Stimulated activated naive B cell treated with anti-CD40 and anti-IgM and Interleukin-4, amounts not matched to agents 10 μg/mL and 1 μg/mL and 100 μg/mL, for 72 hours (primary cell): ENCODE measurements at regions not wholly inside any gene's neighbourhood (a gene's known extent, or its start where the extent isn't known, plus 50 kb on each side); places are given as distances from the start of the nearest gene placed in this dataset.

Experiments used
- ATAC-seq, 2 donors: fragments of 150-1000 bp; cut with Tn5 transposase; replicated peaks; 2 replicates each; pipeline ENCODE4 v1.10.0; 2021; ENCODE audit warnings: moderate library complexity in 1 of 2
- DNase-seq: peaks from one replicate; pipeline ENCODE4 v3.0.0; 2021
- H3K27ac Mint-ChIP-seq: one replicate; pipeline ENCODE4 v1.8.0; 2022; ENCODE audit warnings: mild to moderate bottlenecking, mixed read lengths
- H3K27me3 Mint-ChIP-seq, 2 donors: one replicate each; pipeline ENCODE4 v1.8.0; 2022; ENCODE audit warnings: mixed read lengths in 2 of 2
- H3K36me3 Mint-ChIP-seq, 2 donors: one replicate each; pipeline ENCODE4 v1.8.0; 2022; ENCODE audit warnings: mixed read lengths in 2 of 2, mild to moderate bottlenecking in 1 of 2
- H3K4me1 Mint-ChIP-seq, 2 donors: one replicate each; pipeline ENCODE4 v1.8.0; 2022; ENCODE audit warnings: mixed read lengths in 2 of 2, mild to moderate bottlenecking in 1 of 2
- H3K4me3 Mint-ChIP-seq, 2 donors: one replicate each; pipeline ENCODE4 v1.8.0; 2022; ENCODE audit warnings: mild to moderate bottlenecking in 2 of 2, mixed read lengths in 2 of 2, moderate library complexity in 1 of 2
- H3K9me3 Mint-ChIP-seq, 2 donors: one replicate each; pipeline ENCODE4 v1.8.0; 2022; ENCODE audit warnings: mixed read lengths in 2 of 2, mild to moderate bottlenecking in 1 of 2

- Mint-ChIP-seq H3K36me3 (no peaks in the 10 kb centered on the region), H3K27me3 (no peaks in the 10 kb centered on the region), H3K9me3 (peaks cover 7 to 11% of the 10 kb centered on the region in 2 donors), H3K27ac (no peak overlapping the region), H3K4me3 (no peak overlapping the region), H3K4me1 (no peaks in the 10 kb centered on the region)
- DNase-seq (no peak), ATAC-seq (no peak)
These were observed 104.2 kb upstream of the CDH11 start for GRCh38 chr16:65226077-65226476.

GRCh38 chr16:65225488-65225887, 103.6 kb upstream of the CDH11 start:
- H3K4me1 Mint-ChIP-seq: no peaks in the 10 kb centered on the region
- no peak overlapping the region for H3K4me3 Mint-ChIP-seq
- ATAC-seq (no peak), DNase-seq (no peak)
- H3K27ac Mint-ChIP-seq: no peak overlapping the region
- no peaks in the 10 kb centered on the region for H3K27me3 Mint-ChIP-seq
- H3K36me3 Mint-ChIP-seq: no peaks in the 10 kb centered on the region
- H3K9me3 Mint-ChIP-seq: peaks cover 7 to 11% of the 10 kb centered on the region in 2 donors

GRCh38 chr16:65224994-65225393, 103.1 kb upstream of the CDH11 start:
- H3K9me3 Mint-ChIP-seq: peaks cover 7 to 9% of the 10 kb centered on the region in 2 donors
- H3K4me1 Mint-ChIP-seq: no peaks in the 10 kb centered on the region
- H3K27me3 Mint-ChIP-seq: no peaks in the 10 kb centered on the region
- ATAC-seq (no peak), DNase-seq (no peak)
- H3K4me3 Mint-ChIP-seq: no peak overlapping the region
- no peaks in the 10 kb centered on the region for H3K36me3 Mint-ChIP-seq
- no peak overlapping the region for H3K27ac Mint-ChIP-seq

- no peak overlapping the region for H3K4me3 Mint-ChIP-seq
- DNase-seq (no peak), ATAC-seq (no peak)
- peaks cover 7 to 9% of the 10 kb centered on the region in 2 donors for H3K9me3 Mint-ChIP-seq
- H3K4me1 Mint-ChIP-seq: no peaks in the 10 kb centered on the region
- H3K36me3 Mint-ChIP-seq: no peaks in the 10 kb centered on the region
- no peaks in the 10 kb centered on the region for H3K27me3 Mint-ChIP-seq
- H3K27ac Mint-ChIP-seq: no peak overlapping the region
These were observed 102.6 kb upstream of the CDH11 start for GRCh38 chr16:65224471-65224870.

GRCh38 chr16:65223335-65223734, 101.5 kb upstream of the CDH11 start:
- peaks cover 4 to 9% of the 10 kb centered on the region in 2 donors for H3K9me3 Mint-ChIP-seq

GRCh38 chr16:65222536-65222935, 100.7 kb upstream of the CDH11 start:
- no peaks in the 10 kb centered on the region for H3K4me1 Mint-ChIP-seq
- no peak for DNase-seq
- ATAC-seq: no peak
- H3K27me3 Mint-ChIP-seq: no peaks in the 10 kb centered on the region
- H3K9me3 Mint-ChIP-seq: peaks cover 4 to 9% of the 10 kb centered on the region in 2 donors
- H3K36me3 Mint-ChIP-seq: no peaks in the 10 kb centered on the region
- no peak overlapping the region for H3K27ac Mint-ChIP-seq
- no peak overlapping the region for H3K4me3 Mint-ChIP-seq

More at GRCh38 chr16:65223335-65223734, 101.5 kb upstream of the CDH11 start:
- no peaks in the 10 kb centered on the region for H3K27me3 Mint-ChIP-seq
- no peak overlapping the region for H3K27ac Mint-ChIP-seq
- H3K36me3 Mint-ChIP-seq: no peaks in the 10 kb centered on the region
- no peaks in the 10 kb centered on the region for H3K4me1 Mint-ChIP-seq
- DNase-seq: no peak
- ATAC-seq: no peak
- no peak overlapping the region for H3K4me3 Mint-ChIP-seq

GRCh38 chr16:65222049-65222448, 100.2 kb upstream of the CDH11 start:
- Mint-ChIP-seq H3K4me1 (no peaks in the 10 kb centered on the region), H3K9me3 (peaks cover 4 to 9% of the 10 kb centered on the region in 2 donors), H3K4me3 (no peak overlapping the region), H3K27ac (no peak overlapping the region), H3K36me3 (no peaks in the 10 kb centered on the region), H3K27me3 (no peaks in the 10 kb centered on the region)
- ATAC-seq: no peak
- no peak for DNase-seq

- no peaks in the 10 kb centered on the region for H3K4me1 Mint-ChIP-seq
- no peaks in the 10 kb centered on the region for H3K36me3 Mint-ChIP-seq
- ATAC-seq (no peak), DNase-seq (no peak)
- H3K4me3 Mint-ChIP-seq: no peak overlapping the region
- no peaks in the 10 kb centered on the region for H3K27me3 Mint-ChIP-seq
- peaks cover 2 to 4% of the 10 kb centered on the region in 2 donors for H3K9me3 Mint-ChIP-seq
- H3K27ac Mint-ChIP-seq: no peak overlapping the region
These were observed 97.9 kb upstream of the CDH11 start for GRCh38 chr16:65219786-65220185.

GRCh38 chr16:65218348-65218747, 96.5 kb upstream of the CDH11 start:
- H3K27me3 Mint-ChIP-seq: no peaks in the 10 kb centered on the region
- H3K9me3 Mint-ChIP-seq: no peaks in the 10 kb centered on the region
- H3K4me1 Mint-ChIP-seq: no peaks in the 10 kb centered on the region
- H3K27ac Mint-ChIP-seq: no peak overlapping the region
- DNase-seq (no peak), ATAC-seq (no peak)
- H3K36me3 Mint-ChIP-seq: no peaks in the 10 kb centered on the region
- H3K4me3 Mint-ChIP-seq: no peak overlapping the region

- Mint-ChIP-seq H3K4me3 (no peak overlapping the region), H3K4me1 (no peaks in the 10 kb centered on the region), H3K27me3 (no peaks in the 10 kb centered on the region), H3K36me3 (no peaks in the 10 kb centered on the region), H3K27ac (no peak overlapping the region), H3K9me3 (peaks cover 0 to 2% of the 10 kb centered on the region in 2 donors)
- no peak for DNase-seq
- ATAC-seq: no peak
These were observed 92.2 kb upstream of the CDH11 start for GRCh38 chr16:65213866-65214595.

- no peak overlapping the region for H3K27ac Mint-ChIP-seq
- no peak for DNase-seq
- no peaks in the 10 kb centered on the region for H3K36me3 Mint-ChIP-seq
- no peaks in the 10 kb centered on the region for H3K27me3 Mint-ChIP-seq
- H3K4me3 Mint-ChIP-seq: no peak overlapping the region
- no peak for ATAC-seq
- H3K4me1 Mint-ChIP-seq: no peaks in the 10 kb centered on the region
- peaks cover 0 to 2% of the 10 kb centered on the region in 2 donors for H3K9me3 Mint-ChIP-seq
These were observed 90.9 kb upstream of the CDH11 start for GRCh38 chr16:65212791-65213190.

GRCh38 chr16:65212240-65212639, 90.4 kb upstream of the CDH11 start:
- H3K9me3 Mint-ChIP-seq: peaks cover 0 to 2% of the 10 kb centered on the region in 2 donors

GRCh38 chr16:65202461-65202860, 80.6 kb upstream of the CDH11 start:
- Mint-ChIP-seq H3K36me3 (no peaks in the 10 kb centered on the region), H3K27me3 (no peaks in the 10 kb centered on the region), H3K9me3 (peaks cover 1 to 8% of the 10 kb centered on the region in 2 donors), H3K4me1 (no peaks in the 10 kb centered on the region), H3K4me3 (no peak overlapping the region), H3K27ac (no peak overlapping the region)
- DNase-seq (no peak), ATAC-seq (no peak)

More at GRCh38 chr16:65212240-65212639, 90.4 kb upstream of the CDH11 start:
- Mint-ChIP-seq H3K36me3 (no peaks in the 10 kb centered on the region), H3K27me3 (no peaks in the 10 kb centered on the region), H3K4me3 (no peak overlapping the region), H3K4me1 (no peaks in the 10 kb centered on the region), H3K27ac (no peak overlapping the region)
- DNase-seq (no peak), ATAC-seq (no peak)

- no peak overlapping the region for H3K4me3 Mint-ChIP-seq
- H3K36me3 Mint-ChIP-seq: no peaks in the 10 kb centered on the region
- no peak for ATAC-seq
- no peak for DNase-seq
- no peak overlapping the region for H3K27ac Mint-ChIP-seq
- H3K27me3 Mint-ChIP-seq: no peaks in the 10 kb centered on the region
- H3K4me1 Mint-ChIP-seq: no peaks in the 10 kb centered on the region
- peaks cover 1 to 8% of the 10 kb centered on the region in 2 donors for H3K9me3 Mint-ChIP-seq
These were observed 79.6 kb upstream of the CDH11 start for GRCh38 chr16:65201511-65201910.

- Mint-ChIP-seq H3K9me3 (peaks cover 1 to 8% of the 10 kb centered on the region in 2 donors), H3K36me3 (no peaks in the 10 kb centered on the region), H3K4me3 (no peak overlapping the region), H3K27ac (no peak overlapping the region), H3K4me1 (no peaks in the 10 kb centered on the region), H3K27me3 (no peaks in the 10 kb centered on the region)
- ATAC-seq (no peak), DNase-seq (no peak)
These were observed 79.0 kb upstream of the CDH11 start for GRCh38 chr16:65200857-65201256.
